ENCODE measurements at regions not wholly inside any gene's neighbourhood (a gene's known extent, or its start where the extent isn't known, plus 50 kb on each side); places are given as distances from the start of the nearest gene placed in this dataset.
"Not testable (repeated sequence)": the region's sequence is repeated elsewhere in the genome, so short reads cannot be mapped to it uniquely, and the experiment has no call there.

DNA sequence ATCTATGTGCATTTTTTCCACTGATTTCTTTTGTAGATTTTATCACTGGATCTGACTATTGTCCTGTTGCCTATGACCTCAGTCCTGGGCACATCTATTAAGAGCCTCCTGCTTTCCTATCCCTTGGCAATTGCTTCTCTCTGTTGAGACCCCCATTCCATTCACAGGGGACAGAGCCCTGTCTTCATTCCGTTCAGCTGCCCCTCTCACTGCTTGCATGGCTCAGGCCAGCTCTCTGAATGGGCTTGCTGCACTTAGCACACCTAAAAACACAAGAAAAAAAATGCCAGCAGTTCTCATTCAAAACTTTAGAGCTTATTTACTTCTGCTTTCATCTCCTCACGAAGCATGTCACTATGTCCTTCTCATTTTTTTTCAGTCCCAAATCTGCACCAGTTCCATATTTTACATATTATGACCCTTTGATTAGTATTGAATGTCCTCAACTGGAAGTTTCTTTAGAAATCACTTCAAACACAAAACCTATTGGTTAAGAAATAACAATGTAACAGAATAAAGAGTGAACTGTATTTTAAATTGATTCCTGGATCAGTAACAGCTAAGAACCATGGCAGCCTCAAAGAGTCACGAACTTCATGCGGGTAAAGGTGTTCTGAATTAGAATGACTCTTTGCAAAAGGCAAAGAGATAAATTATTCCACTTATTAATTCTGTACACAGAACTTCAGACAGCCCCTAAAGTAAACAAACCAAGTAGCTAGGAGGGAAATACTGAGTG is 616.5 kb downstream of the C6orf118 start:
- no peak for ATAC-seq (ENCODE audit: poor library complexity)
- no peak for DNase-seq
- intact Hi-C loops (cut with DNase I): no loop called here

GRCh38 chr6:164690702-164691500 is 618.5 kb downstream of the C6orf118 start:
- no peak for DNase-seq
- intact Hi-C loops (cut with DNase I): no loop called here
- ATAC-seq (ENCODE audit: poor library complexity): no peak

- DNase-seq: no peak
- intact Hi-C loops (cut with DNase I): no loop called here
- ATAC-seq (ENCODE audit: poor library complexity): no peak
Observed at GRCh38 chr6:164690241-164690640, 619.2 kb downstream of the C6orf118 start.

- DNase-seq (no peak), ATAC-seq (ENCODE audit: poor library complexity) (no peak)
- intact Hi-C loops (cut with DNase I): no loop called here
Observed at GRCh38 chr6:164665328-164665727, 644.1 kb downstream of the C6orf118 start.

DNA sequence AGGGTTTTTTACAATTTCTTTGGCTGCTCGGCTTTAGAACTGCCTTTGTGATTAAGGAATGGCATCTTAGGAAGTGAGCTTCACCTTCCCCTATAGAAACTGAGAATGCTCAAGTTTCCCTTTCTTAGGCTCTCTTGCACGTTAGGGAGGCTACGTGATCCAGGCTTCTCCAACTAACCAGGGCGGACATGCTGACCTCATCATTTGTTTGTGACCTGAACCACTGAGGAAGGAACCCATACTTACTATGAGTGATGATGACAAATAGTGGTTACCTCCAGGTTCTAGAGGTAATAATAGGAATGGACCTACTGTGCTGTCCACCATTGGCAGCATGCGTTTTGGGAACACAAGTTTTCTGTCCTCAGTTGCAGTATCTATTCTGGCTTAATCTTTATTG is 645.8 kb downstream of the C6orf118 start:
- no peak for ATAC-seq (ENCODE audit: poor library complexity)

GRCh38 chr6:164661716-164662115 is 647.7 kb downstream of the C6orf118 start:
- no peak for ATAC-seq (ENCODE audit: poor library complexity)
- intact Hi-C loops (cut with DNase I): no loop called here
- DNase-seq: no peak

More for the DNA sequence above, 645.8 kb downstream of the C6orf118 start:
- DNase-seq: no peak
- intact Hi-C loops (cut with DNase I): no loop called here

DNA sequence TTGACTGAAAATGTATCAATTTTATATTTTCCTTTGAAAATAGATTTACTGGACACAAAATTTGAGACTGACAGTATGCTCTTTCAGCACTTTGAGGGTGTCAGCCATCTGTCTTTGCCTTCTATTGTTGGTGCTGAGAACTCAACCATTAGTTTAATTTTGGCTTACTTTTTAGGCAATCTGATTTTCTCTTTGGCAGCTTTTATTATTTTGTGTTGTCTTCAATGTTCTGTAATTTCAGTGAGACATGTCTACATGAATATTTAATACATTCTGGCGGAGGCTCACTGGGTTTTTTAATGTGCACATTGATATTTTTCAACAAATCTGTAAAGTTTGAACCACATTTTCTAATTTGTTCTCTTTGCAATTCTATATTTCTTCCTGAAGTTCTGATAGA is 648.6 kb downstream of the C6orf118 start:
- no peak for DNase-seq
- no peak for ATAC-seq (ENCODE audit: poor library complexity)
- intact Hi-C loops (cut with DNase I): no loop called here

GRCh38 chr6:164640956-164641355 is 668.4 kb downstream of the C6orf118 start:
- DNase-seq: no peak
- intact Hi-C loops (cut with DNase I): no loop called here
- ATAC-seq (ENCODE audit: poor library complexity): no peak

DNA sequence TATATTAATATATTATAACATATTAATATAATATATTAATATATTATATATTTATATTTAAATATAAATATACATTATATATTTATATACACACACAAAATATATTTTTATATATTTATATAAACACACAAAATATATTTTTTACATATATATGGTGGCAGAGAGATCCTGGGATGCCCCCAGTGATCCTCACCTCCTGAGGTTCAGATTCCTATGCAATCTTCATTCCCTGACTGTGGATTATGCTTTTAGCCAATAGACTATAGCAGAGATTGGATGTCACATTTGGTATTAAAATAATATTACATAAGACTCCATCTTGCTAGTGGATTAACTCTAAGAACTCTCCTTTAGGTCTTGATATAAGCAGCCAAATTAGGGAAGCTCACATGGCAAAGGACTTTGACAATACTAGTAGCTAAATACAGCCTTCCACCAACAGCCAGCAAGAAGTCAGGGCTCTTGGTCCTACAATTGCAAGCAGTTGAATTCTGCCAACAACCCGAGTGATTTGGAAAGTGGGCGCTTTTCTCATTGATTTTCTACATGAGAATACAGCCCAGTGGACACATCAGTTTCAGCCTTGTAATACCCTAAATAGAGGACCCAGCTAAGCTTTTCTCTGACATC is 681.0 kb downstream of the C6orf118 start:
- DNase-seq: no peak

GRCh38 chr6:164616917-164617524 is 692.4 kb downstream of the C6orf118 start:
- ATAC-seq (ENCODE audit: poor library complexity) (no peak), DNase-seq (no peak)
- intact Hi-C loops (cut with DNase I): no loop called here

More for the DNA sequence above, 681.0 kb downstream of the C6orf118 start:
- no peak for ATAC-seq (ENCODE audit: poor library complexity)
- intact Hi-C loops (cut with DNase I): no loop called here

DNA sequence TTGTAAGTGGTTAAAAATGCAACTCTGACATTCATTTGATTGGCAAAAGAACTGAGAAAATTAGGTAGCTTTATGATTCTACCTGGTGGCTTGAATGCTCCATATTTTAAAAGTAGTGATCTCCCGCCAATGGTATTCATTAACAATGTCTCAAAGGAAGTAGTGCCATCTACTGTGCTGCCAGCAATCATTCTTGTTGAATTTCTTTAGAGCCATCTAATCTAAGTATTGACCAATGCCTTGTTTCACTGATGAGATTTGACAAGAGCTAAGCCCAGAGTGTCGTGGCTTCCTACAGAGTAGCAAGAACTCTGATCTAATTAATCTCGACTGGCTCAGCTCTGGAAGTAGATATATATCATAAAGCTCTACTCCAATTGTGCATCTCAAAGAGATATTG is 696.7 kb downstream of the C6orf118 start:
- intact Hi-C loops (cut with DNase I): no loop called here
- ATAC-seq (ENCODE audit: poor library complexity) (no peak), DNase-seq (no peak)

GRCh38 chr6:164610859-164611258 is 698.5 kb downstream of the C6orf118 start:
- intact Hi-C loops (cut with DNase I); ATAC-seq (ENCODE audit: poor library complexity); DNase-seq: not testable (repeated sequence)

DNA sequence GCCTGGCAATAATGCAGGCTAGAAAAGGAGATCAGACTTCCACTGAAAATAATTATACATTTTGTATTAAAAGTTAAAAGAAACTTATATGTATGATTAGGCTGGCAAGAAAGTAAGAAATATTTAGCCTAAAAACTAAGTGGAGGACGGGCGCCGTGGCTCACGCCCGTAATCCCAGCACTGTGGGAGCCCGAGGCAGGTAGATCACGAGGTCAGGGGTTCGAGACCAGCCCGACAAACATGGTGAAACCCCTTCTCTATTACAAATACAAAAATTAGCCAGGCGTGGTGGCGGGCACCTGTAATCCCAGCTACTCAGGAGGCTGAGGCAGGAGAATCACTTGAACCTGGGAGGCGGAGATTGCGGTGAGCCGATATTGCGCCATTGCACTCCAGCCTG is 707.0 kb downstream of the C6orf118 start:
- ATAC-seq (ENCODE audit: poor library complexity); intact Hi-C loops (cut with DNase I); DNase-seq: not testable (repeated sequence)

DNA sequence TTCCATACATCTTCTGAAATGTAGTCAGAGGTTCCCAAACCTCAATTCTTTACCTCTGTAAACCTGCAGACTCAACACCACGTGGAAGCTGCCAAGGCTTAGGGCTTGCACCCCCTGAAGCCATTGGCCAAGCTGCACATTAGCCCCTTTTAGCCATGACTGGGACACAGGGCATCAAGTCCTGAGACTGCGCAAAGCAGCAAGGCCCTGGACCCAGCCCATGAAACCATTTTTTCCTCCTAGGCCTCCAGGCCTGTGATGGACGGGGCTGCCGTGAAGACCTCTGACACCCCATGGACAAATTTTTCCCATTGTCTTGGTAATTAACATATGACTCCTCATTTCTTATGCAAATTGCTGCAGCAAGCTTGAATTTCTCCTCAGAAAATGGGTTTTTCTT is 727.8 kb downstream of the C6orf118 start:
- ATAC-seq (ENCODE audit: poor library complexity) (no peak), DNase-seq (no peak)
- intact Hi-C loops (cut with DNase I): no loop called here

- intact Hi-C loops (cut with DNase I): no loop called here
- DNase-seq: no peak
- ATAC-seq (ENCODE audit: poor library complexity): peak; percentile 96
Observed at GRCh38 chr6:164579035-164579434, 730.4 kb downstream of the C6orf118 start.

GRCh38 chr6:164578616-164579015 is 730.8 kb downstream of the C6orf118 start:
- ATAC-seq (ENCODE audit: poor library complexity) (peak; percentile 87), DNase-seq (no peak)
- intact Hi-C loops (cut with DNase I): no loop called here

GRCh38 chr6:164570801-164571200 is 738.6 kb downstream of the C6orf118 start:
- no peak for DNase-seq
- intact Hi-C loops (cut with DNase I): no loop called here
- no peak for ATAC-seq (ENCODE audit: poor library complexity)

GRCh38 chr6:164569509-164569908 is 739.9 kb downstream of the C6orf118 start:
- intact Hi-C loops (cut with DNase I): no loop called here
- no peak for DNase-seq
- ATAC-seq (ENCODE audit: poor library complexity): no peak

GRCh38 chr6:164563924-164564323 is 745.5 kb downstream of the C6orf118 start:
- intact Hi-C loops (cut with DNase I): no loop called here
- DNase-seq: no peak
- no peak for ATAC-seq (ENCODE audit: poor library complexity)
